ENCODE measurements at regions not wholly inside any gene's neighbourhood (a gene's known extent, or its start where the extent isn't known, plus 50 kb on each side); places are given as distances from the start of the nearest gene placed in this dataset.
"Not testable (repeated sequence)": the region's sequence is repeated elsewhere in the genome, so short reads cannot be mapped to it uniquely, and the experiment has no call there.

DNA sequence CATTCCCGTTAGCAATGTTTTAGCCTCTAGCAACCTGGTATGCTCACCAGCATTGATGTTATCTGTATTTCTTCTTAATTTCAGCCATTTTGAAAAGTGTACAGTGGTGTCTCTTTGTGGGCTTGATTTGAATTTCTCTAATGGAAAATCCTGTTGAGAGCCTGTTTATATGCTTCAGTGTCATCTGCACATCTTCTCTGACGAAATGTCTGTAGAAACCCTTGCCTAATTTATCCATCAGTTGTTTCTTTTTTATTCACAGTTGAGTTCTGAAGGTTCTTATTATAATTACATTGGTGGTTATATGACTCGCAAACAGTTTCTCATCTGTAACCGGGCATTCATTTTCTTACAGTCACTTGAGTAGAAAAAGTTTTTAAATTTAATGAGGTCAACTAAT lies 1195.5 kb downstream of the TMEM121 start:
- TF ChIP-seq, protein P1, sequence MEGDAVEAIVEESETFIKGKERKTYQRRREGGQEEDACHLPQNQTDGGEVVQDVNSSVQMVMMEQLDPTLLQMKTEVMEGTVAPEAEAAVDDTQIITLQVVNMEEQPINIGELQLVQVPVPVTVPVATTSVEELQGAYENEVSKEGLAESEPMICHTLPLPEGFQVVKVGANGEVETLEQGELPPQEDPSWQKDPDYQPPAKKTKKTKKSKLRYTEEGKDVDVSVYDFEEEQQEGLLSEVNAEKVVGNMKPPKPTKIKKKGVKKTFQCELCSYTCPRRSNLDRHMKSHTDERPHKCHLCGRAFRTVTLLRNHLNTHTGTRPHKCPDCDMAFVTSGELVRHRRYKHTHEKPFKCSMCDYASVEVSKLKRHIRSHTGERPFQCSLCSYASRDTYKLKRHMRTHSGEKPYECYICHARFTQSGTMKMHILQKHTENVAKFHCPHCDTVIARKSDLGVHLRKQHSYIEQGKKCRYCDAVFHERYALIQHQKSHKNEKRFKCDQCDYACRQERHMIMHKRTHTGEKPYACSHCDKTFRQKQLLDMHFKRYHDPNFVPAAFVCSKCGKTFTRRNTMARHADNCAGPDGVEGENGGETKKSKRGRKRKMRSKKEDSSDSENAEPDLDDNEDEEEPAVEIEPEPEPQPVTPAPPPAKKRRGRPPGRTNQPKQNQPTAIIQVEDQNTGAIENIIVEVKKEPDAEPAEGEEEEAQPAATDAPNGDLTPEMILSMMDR (IDR thresholded peaks at IDR 0.05) = not testable (repeated sequence)
- not testable (repeated sequence) for TF ChIP-seq POLR2A (IDR thresholded peaks at IDR 0.05)
